NCI-H2227 (cell line): ENCODE measurements at regions not wholly inside any gene's neighbourhood (a gene's known extent, or its start where the extent isn't known, plus 50 kb on each side); places are given as distances from the start of the nearest gene placed in this dataset.
"Not testable (repeated sequence)": the region's sequence is repeated elsewhere in the genome, so short reads cannot be mapped to it uniquely, and the experiment has no call there.

Experiments used
- DNase-seq: peaks from one replicate; lab custom pipeline; 2025; ENCODE audit not compliant: unreplicated experiment; lab: John Stamatoyannopoulos, UW

- DNase-seq = no peak
Measured at GRCh38 chr3:72628065-72628464, 220.2 kb downstream of the SHQ1 start.

GRCh38 chr3:72627271-72627670 lies 221.0 kb downstream of the SHQ1 start:
- no peak for DNase-seq

DNA sequence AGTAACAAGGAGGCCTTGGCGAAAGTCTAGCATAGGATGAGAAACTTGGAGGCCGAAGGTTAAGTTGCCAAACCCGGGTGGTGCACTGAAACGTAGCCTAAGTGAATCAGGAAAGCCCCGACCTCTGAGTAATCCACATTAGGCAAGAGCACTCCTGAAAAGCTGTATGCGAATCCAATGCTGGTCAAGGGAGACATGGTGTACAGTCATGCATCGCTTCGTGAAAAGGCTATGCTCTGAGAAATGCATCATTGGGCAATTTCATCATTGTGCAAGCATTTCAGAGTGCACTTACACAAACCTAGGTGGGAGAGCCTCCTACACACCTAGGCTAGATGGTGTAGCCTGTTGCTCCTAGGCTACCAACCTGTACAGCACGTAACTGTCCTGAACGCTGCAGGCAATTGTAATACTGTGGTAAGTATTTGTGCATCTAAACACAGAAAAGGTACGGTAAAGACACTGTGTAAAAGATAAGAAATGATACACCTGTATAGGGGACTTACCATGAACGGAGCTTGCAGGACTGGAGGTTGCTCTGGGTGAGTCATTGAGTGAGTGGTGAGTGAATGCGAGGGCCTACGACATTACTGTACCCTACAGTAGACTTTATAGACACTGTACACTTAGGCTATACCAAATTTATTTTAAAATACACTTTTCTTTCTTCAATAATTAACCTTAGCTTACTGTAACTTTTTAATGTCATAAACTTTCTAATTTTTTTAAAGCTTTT lies 222.5 kb downstream of the SHQ1 start:
- no peak for DNase-seq

DNA sequence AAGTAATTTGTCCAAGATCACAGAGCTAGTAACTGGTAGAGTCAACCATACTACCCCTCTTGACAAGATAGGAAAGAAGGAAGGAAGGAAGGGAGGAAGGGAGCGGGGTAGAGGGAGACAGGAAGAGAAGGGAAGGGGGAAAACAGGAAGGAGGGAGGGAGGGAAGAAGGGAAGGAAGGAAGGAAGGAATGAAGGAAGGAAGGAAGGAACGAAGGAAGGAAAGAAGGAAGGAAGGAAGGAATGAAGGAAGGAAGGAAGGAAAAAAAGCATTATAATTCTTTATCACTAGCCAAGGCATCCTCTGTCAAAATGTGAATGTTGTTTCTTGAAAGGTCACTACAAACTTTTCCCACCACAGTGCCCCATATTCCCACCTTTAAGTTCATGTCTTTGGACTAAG lies 223.6 kb downstream of the SHQ1 start:
- no peak for DNase-seq

- no peak for DNase-seq
Measured at GRCh38 chr3:72618739-72619138, 229.5 kb downstream of the SHQ1 start.

- DNase-seq = no peak
Measured at GRCh38 chr3:72617424-72618024, 230.7 kb downstream of the SHQ1 start.

DNA sequence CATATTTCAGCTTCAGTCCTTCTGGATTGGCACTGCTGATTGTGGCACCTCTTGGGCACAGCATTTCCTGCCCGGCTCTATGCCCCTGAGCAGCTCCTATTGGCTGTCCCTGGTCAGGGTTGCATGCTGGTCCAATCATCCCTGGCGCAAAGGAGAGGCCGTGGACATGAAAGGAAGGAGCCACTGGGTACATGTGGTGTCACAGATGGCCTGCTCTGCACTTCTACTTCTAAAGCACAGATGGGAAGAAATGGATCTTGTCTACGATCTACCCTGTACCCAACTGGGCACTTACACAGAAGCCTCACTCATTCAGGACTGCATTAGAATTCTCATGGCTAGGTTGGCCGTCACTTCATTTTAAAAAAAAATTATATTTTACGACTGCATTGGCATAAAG lies 232.5 kb downstream of the SHQ1 start:
- no peak for DNase-seq

DNA sequence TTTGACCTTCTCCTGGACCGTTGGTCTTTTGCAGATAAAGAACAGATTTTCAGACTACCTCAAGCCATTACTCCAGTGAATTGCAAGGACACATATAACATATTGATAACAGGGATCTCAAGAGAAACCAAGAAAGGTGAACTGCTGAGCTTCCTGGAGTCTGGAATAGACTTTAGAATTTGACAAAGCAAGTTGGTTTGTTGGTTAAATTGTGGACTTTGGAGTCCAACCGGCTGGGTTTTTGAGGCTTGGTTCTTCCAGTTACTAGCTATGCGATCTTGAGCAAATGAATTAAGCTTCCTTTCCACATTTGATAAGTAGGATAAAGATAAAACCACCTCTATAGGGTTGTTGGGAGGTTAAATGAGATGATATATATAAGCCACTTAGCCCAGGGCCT lies 233.1 kb downstream of the SHQ1 start:
- no peak for DNase-seq

DNA sequence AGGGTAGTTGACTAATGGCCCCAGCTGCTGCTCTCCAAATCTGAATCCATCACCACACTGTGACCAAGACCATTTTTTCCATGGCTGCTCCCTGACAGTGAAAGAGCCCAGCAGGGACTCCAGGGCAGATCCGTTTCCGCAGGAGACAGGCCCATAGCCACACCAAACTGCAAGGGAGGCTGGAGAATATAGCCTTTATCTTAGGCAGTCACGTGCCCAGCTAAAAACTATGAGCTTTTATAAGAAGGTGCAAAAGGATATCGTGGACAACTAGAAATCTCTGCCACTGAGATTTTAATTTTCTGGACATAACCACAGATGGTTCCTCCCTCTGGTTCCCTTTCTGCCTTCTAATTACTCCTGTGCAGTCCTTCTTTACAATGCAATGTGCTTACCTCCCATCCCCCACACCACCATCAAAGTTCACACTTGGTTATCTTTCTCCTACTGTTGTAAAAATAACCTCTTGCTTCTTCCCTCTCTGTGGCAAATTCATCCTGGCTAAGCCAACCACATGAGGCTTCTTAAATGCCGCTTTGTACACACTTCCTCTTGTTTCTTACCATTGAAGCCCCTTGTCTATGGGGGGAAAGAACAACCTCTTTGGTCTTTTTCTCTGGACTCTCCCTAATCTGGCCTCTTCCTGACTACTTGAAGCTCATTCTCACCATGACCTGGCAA lies 233.7 kb downstream of the SHQ1 start:
- no peak for DNase-seq

DNA sequence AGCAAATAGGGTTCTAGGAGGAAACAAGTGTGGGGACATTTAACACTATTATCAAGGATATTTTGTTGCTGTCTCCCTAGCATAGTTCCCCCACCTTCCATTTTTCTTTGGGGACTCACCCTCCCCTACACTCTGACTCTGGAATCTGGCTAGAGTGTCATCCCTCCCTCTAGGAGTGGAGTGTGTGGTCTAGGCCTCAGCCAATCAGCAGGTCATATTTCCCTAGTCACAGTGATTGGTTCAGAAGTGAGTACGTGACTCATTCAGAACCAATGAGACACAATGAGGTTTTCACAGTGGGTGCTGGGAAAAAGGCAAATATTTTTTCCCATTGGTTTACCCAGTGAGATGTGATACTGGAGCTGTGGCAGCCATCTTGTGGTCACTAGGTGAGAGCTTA lies 234.4 kb downstream of the SHQ1 start:
- DNase-seq = no peak

DNA sequence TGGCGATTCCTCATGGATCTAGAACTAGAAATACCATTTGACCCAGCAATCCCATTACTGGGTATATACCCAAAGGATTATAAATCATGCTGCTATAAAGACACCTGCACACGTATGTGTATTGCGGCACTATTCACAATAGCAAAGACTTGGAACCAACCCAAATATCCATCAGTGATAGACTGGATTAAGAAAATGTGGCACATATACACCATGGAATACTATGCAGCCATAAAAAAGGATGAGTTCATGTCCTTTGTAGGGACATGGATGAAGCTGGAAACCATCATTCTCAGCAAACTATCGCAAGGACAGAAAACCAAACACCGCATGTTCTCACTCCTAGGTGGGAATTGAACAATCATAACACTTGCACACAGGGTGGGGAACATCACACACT lies 239.1 kb downstream of the SHQ1 start:
- DNase-seq = not testable (repeated sequence)

DNA sequence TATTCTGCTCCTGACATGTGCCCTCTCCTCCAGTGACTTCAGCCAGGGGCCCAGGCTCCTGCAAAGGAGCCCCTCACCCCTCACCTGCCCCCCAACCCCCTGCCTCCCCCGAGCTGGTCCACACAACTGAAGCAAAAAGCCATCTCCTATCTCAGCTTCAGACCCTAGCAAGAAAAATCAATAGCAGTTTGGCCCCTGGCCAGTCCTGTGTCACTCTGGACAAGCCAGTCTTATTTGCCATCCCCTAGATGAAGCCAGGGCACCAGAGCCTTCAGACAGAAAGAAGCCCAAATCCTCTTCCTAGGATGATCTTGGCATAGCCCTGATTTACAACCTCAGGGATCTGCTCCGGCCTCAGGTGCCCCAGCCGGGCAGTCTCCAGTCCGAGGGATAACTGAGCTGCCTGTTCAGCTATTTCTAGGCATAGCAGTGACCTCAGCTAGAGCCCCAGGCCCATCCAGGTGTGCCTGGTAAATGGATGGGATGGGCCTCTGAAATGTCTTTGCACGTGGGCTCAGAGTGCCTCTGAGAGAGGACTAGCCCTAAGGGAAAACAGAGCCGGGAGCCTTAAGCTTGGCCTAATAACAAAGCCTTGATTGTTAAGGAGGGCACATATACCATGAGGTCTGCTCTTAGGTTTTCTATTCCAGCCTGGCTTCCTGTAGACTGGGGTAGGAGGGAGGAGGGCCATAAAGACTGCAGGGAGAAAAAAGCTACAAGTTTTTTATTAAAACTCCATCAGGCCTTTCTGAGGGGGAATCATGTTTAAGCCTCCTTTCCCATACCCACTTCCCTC lies 242.0 kb downstream of the SHQ1 start:
- no peak for DNase-seq

DNA sequence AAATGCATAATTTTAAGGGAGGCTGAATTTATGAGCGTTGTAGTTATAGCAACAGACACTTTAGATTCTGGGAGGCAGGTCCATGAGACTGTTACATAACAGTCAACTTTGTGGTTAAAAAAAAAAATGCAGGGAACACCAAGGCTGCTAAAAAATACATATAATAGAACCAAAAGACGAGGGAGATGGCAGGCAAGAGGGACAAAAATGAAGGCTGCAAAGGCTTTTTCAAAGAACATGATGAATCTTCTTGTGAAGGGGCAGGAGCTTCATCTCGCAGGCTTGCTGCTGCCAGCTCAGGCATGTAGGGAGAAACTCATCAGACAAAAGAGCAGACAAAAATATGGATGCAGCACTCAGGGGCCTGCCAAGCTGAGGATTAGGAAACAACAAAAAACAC lies 243.9 kb downstream of the SHQ1 start:
- DNase-seq = no peak

DNA sequence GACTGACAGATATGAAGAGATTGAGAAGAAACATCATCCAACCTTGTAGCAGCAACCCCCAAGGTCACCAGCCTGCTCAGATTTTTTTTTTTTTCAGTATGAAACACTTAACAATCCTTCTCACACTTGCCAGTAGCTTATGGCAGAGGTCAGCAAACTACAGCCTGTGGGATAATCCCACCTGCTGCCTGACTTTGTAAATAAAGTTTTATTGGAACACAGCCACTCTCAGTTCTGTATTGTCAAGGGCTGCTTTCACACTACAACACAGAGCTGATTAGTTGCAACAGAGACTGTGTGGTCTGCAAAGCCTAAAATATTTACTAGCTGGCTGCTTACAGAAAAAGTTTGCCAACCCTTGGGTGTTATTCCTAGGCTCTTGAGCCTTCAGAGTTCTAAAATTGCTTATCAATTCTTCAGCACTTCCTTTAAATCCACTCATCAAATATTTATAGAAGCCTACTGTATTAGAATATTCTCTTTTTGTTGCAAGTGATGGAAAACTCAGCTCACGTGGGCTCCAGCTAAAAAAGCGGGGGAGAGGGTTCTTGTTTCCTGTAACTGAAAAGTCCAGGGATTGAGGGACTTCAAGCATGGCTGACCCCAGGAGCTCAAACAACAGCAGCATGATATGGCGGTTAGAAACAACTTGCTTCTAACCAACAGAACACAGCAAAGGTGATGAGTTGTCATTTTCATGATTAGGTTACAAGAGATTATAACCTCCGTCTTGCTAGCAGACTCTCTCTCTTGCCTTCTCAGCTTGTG lies 246.1 kb downstream of the SHQ1 start:
- no peak for DNase-seq

DNA sequence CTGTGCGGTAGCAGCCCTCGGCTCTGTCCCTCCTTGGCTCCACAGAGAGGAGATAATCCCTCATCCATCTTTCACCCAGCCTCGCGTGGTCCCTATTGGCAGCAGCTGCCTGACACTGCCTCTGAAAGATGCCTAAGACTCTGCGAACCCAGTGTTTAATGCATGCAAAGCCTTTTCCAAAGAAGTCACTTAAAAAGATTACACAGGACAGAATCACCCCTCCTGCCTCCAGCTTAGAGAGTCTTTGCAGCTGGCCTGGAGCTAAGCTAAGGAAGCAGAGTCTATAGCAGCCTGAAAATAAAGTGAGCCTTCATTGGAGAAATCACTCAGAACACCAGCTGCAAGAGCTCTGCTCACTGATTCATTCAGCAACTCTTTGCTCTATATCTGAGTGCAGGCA lies 247.2 kb downstream of the SHQ1 start:
- no peak for DNase-seq

GRCh38 chr3:72597756-72598195 lies 250.5 kb downstream of the SHQ1 start:
- DNase-seq = peak; percentile 40

- no peak for DNase-seq
Measured at GRCh38 chr3:72597043-72597442, 251.2 kb downstream of the SHQ1 start.

DNA sequence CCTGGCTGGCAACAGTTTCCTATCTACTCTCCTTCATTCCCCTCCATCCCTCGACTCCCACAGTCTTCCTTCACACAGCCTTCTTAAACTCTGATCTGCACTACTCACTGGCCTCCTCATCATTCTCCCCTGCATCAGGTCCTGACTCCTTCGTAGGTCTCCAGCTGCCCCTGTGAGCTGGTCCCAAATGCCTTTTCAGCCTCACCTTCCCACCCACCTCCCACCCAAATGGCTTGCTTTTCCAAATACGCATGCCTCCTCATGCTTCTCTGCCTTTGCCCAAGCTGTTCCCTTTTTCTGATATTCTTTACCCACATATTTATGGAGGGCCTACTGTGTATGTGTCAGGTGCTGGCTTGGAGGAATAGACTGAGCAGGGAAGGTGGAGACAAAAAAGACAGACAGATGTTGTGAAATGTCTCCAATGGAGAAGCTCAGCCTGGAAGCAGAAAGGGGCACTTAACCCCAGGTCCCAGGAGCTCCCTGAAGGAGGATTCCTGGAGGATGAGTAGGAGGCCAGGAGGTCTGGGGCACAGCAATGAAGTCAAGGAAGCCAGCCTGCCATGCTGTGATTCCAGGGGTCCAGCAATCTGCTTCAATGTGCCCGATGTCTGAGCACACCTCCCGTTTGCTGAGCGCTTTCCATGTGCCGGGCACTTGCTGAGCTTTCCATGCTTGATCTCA lies 252.2 kb downstream of the SHQ1 start:
- no peak for DNase-seq

DNA sequence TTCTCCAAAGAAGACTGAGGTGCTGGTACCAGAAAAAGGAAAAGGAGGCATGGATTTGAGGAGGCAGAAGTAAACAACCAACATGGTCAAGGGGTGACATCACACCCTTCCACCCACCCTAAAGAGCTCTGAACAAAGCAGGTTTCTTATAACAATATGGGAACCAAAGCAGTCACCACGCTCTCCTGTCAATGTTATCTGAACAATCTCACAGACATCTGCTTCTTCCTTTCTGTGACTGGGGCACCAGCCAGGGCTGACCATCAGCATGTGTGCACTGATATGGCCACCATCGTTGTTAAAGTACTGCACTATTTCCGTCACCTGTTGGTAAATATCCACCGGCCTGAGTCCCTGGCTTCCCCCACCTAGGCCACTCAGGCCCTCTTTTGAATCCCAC lies 252.9 kb downstream of the SHQ1 start:
- no peak for DNase-seq

- DNase-seq = no peak
Measured at GRCh38 chr3:72594615-72595215, 253.5 kb downstream of the SHQ1 start.
